GM12865 (cell line): ENCODE measurements at regions not wholly inside any gene's neighbourhood (a gene's known extent, or its start where the extent isn't known, plus 50 kb on each side); places are given as distances from the start of the nearest gene placed in this dataset.

Source experiments
- DNase-seq: peaks from one replicate; pipeline ENCODE4 v3.0.0; 2010; ENCODE audit warnings: low read depth
- H3K4me3 ChIP-seq: 2 replicates; pipeline ENCODE4 v1.5.1; 2011; ENCODE audit warnings: mild to moderate bottlenecking, low read depth, low read length, control low read depth
- CTCF ChIP-seq: IDR thresholded peaks from 2 replicates; pipeline ENCODE4 v1.5.1; 2011; ENCODE audit warnings: low read length, control low read depth, low read depth, inconsistent platforms; ENCODE audit not compliant: insufficient read depth; ENCODE audit errors: missing control alignments

GRCh38 chr2:204023088-204023487 is 86.5 kb downstream of the ICOS start:
- TF ChIP-seq CTCF: no peak
- no peak overlapping the region for H3K4me3 ChIP-seq
- no peak for DNase-seq

- no peak overlapping the region for H3K4me3 ChIP-seq
- peak; percentile 36 for TF ChIP-seq CTCF
- peak; percentile 36 for DNase-seq
These were observed 87.9 kb downstream of the ICOS start for GRCh38 chr2:204024503-204024902.

DNA sequence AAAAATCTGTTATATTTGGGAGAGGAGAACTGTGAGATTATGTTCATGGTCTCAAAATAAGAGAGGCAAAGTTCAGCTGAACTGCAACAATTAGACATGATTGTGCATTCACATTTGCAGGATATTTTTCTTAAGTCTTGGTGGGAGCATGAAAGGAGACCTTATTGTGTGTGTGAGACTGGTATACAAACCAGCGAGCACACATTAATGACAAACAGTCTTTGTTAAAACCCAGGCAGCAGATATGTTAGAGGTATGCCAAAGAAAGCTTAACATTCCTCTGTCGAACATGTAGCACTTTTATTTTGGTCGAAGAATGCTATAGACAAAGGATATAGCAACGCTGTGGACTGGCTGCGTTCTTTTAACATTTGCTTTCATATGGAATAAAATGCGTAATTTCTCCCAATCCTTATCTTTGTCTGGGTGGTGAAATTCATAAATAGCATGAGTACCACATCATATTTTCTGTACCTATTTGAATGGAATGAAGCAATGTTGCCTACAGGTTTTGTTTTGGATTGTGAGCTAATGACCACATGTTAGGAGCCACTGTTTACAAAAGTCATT is 88.4 kb downstream of the ICOS start:
- DNase-seq: no peak
- H3K4me3 ChIP-seq: no peak overlapping the region
- TF ChIP-seq CTCF: no peak

- no peak for DNase-seq
- no peak overlapping the region for H3K4me3 ChIP-seq
- TF ChIP-seq CTCF: peak; percentile 34
These were observed 89.7 kb downstream of the ICOS start for GRCh38 chr2:204026294-204026693.

GRCh38 chr2:204027091-204027490 is 90.5 kb downstream of the ICOS start:
- no peak for TF ChIP-seq CTCF
- peak; percentile 68 for DNase-seq
- no peak overlapping the region for H3K4me3 ChIP-seq

GRCh38 chr2:204030322-204030721 is 93.8 kb downstream of the ICOS start:
- DNase-seq: no peak
- no peak for TF ChIP-seq CTCF
- no peak overlapping the region for H3K4me3 ChIP-seq

- TF ChIP-seq CTCF: no peak
- no peak overlapping the region for H3K4me3 ChIP-seq
- DNase-seq: no peak
These were observed 94.5 kb downstream of the ICOS start for GRCh38 chr2:204031056-204031455.
